HL-60 (cell line): ENCODE measurements at regions not wholly inside any gene's neighbourhood (a gene's known extent, or its start where the extent isn't known, plus 50 kb on each side); places are given as distances from the start of the nearest gene placed in this dataset.

Experiments
- DNase-seq, 2 experiments: peaks; one replicate each; pipeline ENCODE4 v3.0.0-alpha.2; 2010 to 2020; ENCODE audit warnings: low read depth in 1 of 2, low spot score in 1 of 2
- H3K27ac ChIP-seq: fragments of 250-450 bp; sonication (Bioruptor Pico); replicated peaks from 2 replicates; pipeline ENCODE4 v1.5.1; 2020; ENCODE audit warnings: mild to moderate bottlenecking, moderate library complexity
- H3K27me3 ChIP-seq: fragments of 250-450 bp; sonication (Bioruptor Pico); 2 replicates; pipeline ENCODE4 v1.5.1; 2021; ENCODE audit warnings: mild to moderate bottlenecking, moderate library complexity; ENCODE audit not compliant: insufficient read depth, poor library complexity, severe bottlenecking
- H3K4me3 ChIP-seq: replicated peaks from 2 replicates; pipeline ENCODE4 v1.5.1; 2011; ENCODE audit warnings: mild to moderate bottlenecking, control low read depth, low read length; ENCODE audit not compliant: insufficient read depth
- GABPA ChIP-seq: IDR thresholded peaks from 2 replicates; pipeline ENCODE4 v1.6.1; 2012; ENCODE audit warnings: low read depth
- POLR2AphosphoS5 ChIP-seq: IDR thresholded peaks from 2 replicates; pipeline ENCODE4 v1.6.1; 2012; ENCODE audit warnings: low read depth
- SPI1 ChIP-seq: IDR thresholded peaks from 2 replicates; pipeline ENCODE4 v1.6.1; 2012; ENCODE audit warnings: low read depth, mild to moderate bottlenecking, borderline replicate concordance
- TF ChIP-seq, protein P1 (sequence below): IDR thresholded peaks from one replicate; pipeline ENCODE4 v1.5.1; 2011; ENCODE audit warnings: low read length, control low read depth, inconsistent platforms; ENCODE audit not compliant: insufficient read depth
- TF ChIP-seq, protein P2 (sequence below): IDR thresholded peaks from 2 replicates; pipeline ENCODE4 v1.6.1; 2012; ENCODE audit warnings: low read depth; ENCODE audit not compliant: insufficient replicate concordance

DNA sequence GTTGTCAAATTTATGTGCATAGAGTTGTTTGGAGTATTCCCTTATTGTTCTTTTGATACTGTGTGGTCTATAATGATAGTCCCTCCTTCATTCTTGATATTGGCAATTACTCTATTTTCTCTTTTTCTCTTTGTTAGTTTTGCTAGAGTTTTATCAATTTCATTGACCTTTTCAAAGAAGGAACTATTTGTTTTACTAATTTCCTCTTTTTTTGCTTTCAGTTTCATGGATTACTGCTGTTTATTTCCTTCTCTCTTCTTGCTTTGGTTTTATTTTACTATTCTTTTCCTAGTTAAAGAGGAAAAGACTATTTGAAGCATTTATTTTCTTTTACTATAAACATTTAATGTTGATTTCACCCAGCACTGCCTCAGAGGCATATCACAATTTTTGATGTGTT lies 250.9 kb upstream of the PELI2 start:
- Histone ChIP-seq H3K27ac (no peak overlapping the region), H3K4me3 (no peak overlapping the region), H3K27me3 (no peaks in the 10 kb centered on the region)
- no peak for DNase-seq
- TF ChIP-seq SPI1: no peak
- TF ChIP-seq, protein P1, sequence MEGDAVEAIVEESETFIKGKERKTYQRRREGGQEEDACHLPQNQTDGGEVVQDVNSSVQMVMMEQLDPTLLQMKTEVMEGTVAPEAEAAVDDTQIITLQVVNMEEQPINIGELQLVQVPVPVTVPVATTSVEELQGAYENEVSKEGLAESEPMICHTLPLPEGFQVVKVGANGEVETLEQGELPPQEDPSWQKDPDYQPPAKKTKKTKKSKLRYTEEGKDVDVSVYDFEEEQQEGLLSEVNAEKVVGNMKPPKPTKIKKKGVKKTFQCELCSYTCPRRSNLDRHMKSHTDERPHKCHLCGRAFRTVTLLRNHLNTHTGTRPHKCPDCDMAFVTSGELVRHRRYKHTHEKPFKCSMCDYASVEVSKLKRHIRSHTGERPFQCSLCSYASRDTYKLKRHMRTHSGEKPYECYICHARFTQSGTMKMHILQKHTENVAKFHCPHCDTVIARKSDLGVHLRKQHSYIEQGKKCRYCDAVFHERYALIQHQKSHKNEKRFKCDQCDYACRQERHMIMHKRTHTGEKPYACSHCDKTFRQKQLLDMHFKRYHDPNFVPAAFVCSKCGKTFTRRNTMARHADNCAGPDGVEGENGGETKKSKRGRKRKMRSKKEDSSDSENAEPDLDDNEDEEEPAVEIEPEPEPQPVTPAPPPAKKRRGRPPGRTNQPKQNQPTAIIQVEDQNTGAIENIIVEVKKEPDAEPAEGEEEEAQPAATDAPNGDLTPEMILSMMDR: no peak
- TF ChIP-seq, protein P2, sequence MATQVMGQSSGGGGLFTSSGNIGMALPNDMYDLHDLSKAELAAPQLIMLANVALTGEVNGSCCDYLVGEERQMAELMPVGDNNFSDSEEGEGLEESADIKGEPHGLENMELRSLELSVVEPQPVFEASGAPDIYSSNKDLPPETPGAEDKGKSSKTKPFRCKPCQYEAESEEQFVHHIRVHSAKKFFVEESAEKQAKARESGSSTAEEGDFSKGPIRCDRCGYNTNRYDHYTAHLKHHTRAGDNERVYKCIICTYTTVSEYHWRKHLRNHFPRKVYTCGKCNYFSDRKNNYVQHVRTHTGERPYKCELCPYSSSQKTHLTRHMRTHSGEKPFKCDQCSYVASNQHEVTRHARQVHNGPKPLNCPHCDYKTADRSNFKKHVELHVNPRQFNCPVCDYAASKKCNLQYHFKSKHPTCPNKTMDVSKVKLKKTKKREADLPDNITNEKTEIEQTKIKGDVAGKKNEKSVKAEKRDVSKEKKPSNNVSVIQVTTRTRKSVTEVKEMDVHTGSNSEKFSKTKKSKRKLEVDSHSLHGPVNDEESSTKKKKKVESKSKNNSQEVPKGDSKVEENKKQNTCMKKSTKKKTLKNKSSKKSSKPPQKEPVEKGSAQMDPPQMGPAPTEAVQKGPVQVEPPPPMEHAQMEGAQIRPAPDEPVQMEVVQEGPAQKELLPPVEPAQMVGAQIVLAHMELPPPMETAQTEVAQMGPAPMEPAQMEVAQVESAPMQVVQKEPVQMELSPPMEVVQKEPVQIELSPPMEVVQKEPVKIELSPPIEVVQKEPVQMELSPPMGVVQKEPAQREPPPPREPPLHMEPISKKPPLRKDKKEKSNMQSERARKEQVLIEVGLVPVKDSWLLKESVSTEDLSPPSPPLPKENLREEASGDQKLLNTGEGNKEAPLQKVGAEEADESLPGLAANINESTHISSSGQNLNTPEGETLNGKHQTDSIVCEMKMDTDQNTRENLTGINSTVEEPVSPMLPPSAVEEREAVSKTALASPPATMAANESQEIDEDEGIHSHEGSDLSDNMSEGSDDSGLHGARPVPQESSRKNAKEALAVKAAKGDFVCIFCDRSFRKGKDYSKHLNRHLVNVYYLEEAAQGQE: no peak
- TF ChIP-seq POLR2AphosphoS5: no peak
- no peak for TF ChIP-seq GABPA

GRCh38 chr14:55867719-55868118 lies 250.5 kb upstream of the PELI2 start:
- no peak for TF ChIP-seq SPI1
- no peak for TF ChIP-seq GABPA
- TF ChIP-seq, protein P2: no peak
- no peak for TF ChIP-seq POLR2AphosphoS5
- TF ChIP-seq, protein P1: no peak

DNA sequence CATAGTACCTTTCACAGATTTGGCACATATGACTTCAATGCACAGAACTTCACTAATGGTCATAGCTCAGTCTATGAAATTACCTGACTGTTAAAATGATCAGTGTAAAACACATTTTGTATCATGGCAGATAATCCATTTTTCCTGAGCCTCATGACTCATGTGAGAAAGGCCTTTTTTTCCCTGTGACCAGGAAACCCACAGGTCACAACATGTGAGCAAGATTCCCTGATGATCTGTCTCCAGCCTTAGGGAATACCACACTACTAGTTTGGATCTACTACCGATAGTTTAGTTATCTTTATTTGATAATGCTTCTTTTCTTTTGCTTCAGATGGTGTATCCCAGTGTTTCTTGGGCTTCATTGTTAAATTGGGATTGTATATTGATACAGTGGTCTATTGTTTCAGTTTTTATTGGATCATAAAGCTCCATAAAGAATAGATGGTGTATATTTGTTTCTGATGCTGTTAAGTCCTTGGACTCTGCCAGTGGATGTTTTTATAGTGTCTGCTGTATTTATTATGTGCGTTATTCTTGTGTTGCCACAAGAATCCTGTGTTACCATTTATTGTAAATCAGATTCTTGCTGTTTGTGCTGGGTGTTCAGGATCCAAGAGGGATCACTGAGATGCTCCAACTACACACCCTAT lies 248.7 kb upstream of the PELI2 start:
- H3K4me3 ChIP-seq: no peak overlapping the region
- TF ChIP-seq SPI1: no peak
- TF ChIP-seq GABPA: no peak
- TF ChIP-seq, protein P1: no peak
- no peak for TF ChIP-seq POLR2AphosphoS5
- TF ChIP-seq, protein P2: no peak
- DNase-seq: no peak
- H3K27ac ChIP-seq: no peak overlapping the region
- no peaks in the 10 kb centered on the region for H3K27me3 ChIP-seq

More at GRCh38 chr14:55867719-55868118, 250.5 kb upstream of the PELI2 start:
- Histone ChIP-seq H3K27ac (no peak overlapping the region), H3K27me3 (no peaks in the 10 kb centered on the region), H3K4me3 (no peak overlapping the region)
- DNase-seq: no peak
